ENCODE measurements at regions not wholly inside any gene's neighbourhood (a gene's known extent, or its start where the extent isn't known, plus 50 kb on each side); places are given as distances from the start of the nearest gene placed in this dataset.

- no peak overlapping the region for H2AFZ ChIP-seq (ENCODE audit: control insufficient read depth, low read depth, low read length)
- DNase-seq (ENCODE audit: low read depth, low spot score): no peak
- H3K9ac ChIP-seq (ENCODE audit: control insufficient read depth, insufficient read depth, low read length): no peak overlapping the region
- no peaks in the 10 kb centered on the region for H3K36me3 ChIP-seq (ENCODE audit: control insufficient read depth in 2 of 2, insufficient read depth in 2 of 2, low read length in 1 of 2)
- H3K27me3 ChIP-seq (replicated peaks in 1 of 2; ENCODE audit: control insufficient read depth in 2 of 2, insufficient read depth in 2 of 2, low read length in 1 of 2): peaks cover 1 to 4% of the 10 kb centered on the region in 2 experiments; a peak in 1 of 4 replicates
- no peaks in the 10 kb centered on the region; the same call in 1 of the 2 replicates for H4K20me1 ChIP-seq (ENCODE audit: control insufficient read depth, insufficient read depth)
- ChIA-PET SMC1A (ENCODE audit: uncharacterized antibody, unreplicated experiment) (no interaction called here), RAD21 (ENCODE audit: unreplicated experiment) (no interaction called here), CTCF (no interaction called here), POLR2A (no interaction called here)
- no peaks in the 10 kb centered on the region for H3K9me3 ChIP-seq (replicated peaks; ENCODE audit: control insufficient read depth, insufficient read depth, low read length)
- no peak for FAIRE-seq
- in situ Hi-C loops (cut with MboI): no loop called here
- no peak overlapping the region for H3K4me2 ChIP-seq (ENCODE audit: control insufficient read depth, insufficient read depth)
- intact Hi-C loops (cut with micrococcal nuclease; ENCODE audit: unreplicated experiment): no loop called here
- H3K79me2 ChIP-seq (ENCODE audit: control insufficient read depth, insufficient read depth, low read length): no peaks in the 10 kb centered on the region
- no peak for ATAC-seq
- H3K27ac ChIP-seq (ENCODE audit: control insufficient read depth, insufficient read depth): no peak overlapping the region
- H3K4me3 ChIP-seq: no peak overlapping the region
- H3K4me1 ChIP-seq (ENCODE audit: control insufficient read depth, insufficient read depth, low read length): no peaks in the 10 kb centered on the region
- no TSS peak for BruUV-seq (replicated peaks)
- WGBS (ENCODE audit: insufficient coverage, insufficient replicate concordance, low lambda C conversion rate, missing lambda C conversion rate): 31% methylated on average over 10 of the region's 10 CpGs
- TF ChIP-seq EGR1 (IDR thresholded peaks at IDR 0.05; ENCODE audit: borderline replicate concordance in 1 of 2, low read depth in 2 of 2, low read length in 2 of 2) (no peak), ZZZ3 (IDR thresholded peaks at IDR 0.05; ENCODE audit: control insufficient read depth, insufficient read length, low read depth) (no peak), POU2F2 (IDR thresholded peaks at IDR 0.05; ENCODE audit: borderline replicate concordance, low read depth, low read length) (no peak), E4F1 (IDR thresholded peaks at IDR 0.05; ENCODE audit: borderline replicate concordance, partially characterized antibody) (no peak), SP1 (IDR thresholded peaks at IDR 0.05; ENCODE audit: low read depth, low read length) (no peak), SRF (IDR thresholded peaks at IDR 0.05; ENCODE audit: low read depth in 2 of 2, low read length in 2 of 2) (no peak), TCF7 (IDR thresholded peaks at IDR 0.05; ENCODE audit: borderline replicate concordance) (no peak), NKRF (conservative IDR thresholded peaks at IDR 0.05) (no peak), ZBED1 (IDR thresholded peaks at IDR 0.05; ENCODE audit: borderline replicate concordance) (no peak), MYC (IDR thresholded peaks at IDR 0.05; ENCODE audit: insufficient read depth, insufficient read length, insufficient replicate concordance, low read length, severe bottlenecking) (no peak), GABPA (IDR thresholded peaks at IDR 0.05; ENCODE audit: low read depth) (no peak)
- TF ChIP-seq, protein P1, sequence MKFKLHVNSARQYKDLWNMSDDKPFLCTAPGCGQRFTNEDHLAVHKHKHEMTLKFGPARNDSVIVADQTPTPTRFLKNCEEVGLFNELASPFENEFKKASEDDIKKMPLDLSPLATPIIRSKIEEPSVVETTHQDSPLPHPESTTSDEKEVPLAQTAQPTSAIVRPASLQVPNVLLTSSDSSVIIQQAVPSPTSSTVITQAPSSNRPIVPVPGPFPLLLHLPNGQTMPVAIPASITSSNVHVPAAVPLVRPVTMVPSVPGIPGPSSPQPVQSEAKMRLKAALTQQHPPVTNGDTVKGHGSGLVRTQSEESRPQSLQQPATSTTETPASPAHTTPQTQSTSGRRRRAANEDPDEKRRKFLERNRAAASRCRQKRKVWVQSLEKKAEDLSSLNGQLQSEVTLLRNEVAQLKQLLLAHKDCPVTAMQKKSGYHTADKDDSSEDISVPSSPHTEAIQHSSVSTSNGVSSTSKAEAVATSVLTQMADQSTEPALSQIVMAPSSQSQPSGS (IDR thresholded peaks at IDR 0.05; ENCODE audit: low read length): no peak
- TF ChIP-seq, protein P2, sequence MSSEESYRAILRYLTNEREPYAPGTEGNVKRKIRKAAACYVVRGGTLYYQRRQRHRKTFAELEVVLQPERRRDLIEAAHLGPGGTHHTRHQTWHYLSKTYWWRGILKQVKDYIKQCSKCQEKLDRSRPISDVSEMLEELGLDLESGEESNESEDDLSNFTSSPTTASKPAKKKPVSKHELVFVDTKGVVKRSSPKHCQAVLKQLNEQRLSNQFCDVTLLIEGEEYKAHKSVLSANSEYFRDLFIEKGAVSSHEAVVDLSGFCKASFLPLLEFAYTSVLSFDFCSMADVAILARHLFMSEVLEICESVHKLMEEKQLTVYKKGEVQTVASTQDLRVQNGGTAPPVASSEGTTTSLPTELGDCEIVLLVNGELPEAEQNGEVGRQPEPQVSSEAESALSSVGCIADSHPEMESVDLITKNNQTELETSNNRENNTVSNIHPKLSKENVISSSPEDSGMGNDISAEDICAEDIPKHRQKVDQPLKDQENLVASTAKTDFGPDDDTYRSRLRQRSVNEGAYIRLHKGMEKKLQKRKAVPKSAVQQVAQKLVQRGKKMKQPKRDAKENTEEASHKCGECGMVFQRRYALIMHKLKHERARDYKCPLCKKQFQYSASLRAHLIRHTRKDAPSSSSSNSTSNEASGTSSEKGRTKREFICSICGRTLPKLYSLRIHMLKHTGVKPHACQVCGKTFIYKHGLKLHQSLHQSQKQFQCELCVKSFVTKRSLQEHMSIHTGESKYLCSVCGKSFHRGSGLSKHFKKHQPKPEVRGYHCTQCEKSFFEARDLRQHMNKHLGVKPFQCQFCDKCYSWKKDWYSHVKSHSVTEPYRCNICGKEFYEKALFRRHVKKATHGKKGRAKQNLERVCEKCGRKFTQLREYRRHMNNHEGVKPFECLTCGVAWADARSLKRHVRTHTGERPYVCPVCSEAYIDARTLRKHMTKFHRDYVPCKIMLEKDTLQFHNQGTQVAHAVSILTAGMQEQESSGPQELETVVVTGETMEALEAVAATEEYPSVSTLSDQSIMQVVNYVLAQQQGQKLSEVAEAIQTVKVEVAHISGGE (CRISPR knock-in tag; IDR thresholded peaks at IDR 0.05): no peak
These were observed 79.9 kb upstream of the COL13A1 start for GRCh38 chr10:69721690-69722310.
